Common myeloid progenitor, CD34-positive (primary cell): ENCODE measurements at regions not wholly inside any gene's neighbourhood (a gene's known extent, or its start where the extent isn't known, plus 50 kb on each side); places are given as distances from the start of the nearest gene placed in this dataset.
"Not testable (repeated sequence)": the region's sequence is repeated elsewhere in the genome, so short reads cannot be mapped to it uniquely, and the experiment has no call there.

ENCODE experiments used
- CTCF ChIA-PET: fragments of 350-600 bp; sonication (Branson Sonifier 250); formaldehyde crosslinking; loops from one replicate; lab custom pipeline; 2021; ENCODE audit warnings: antibody characterized with exemption; lab: Charles Lee
- POLR2A ChIA-PET: fragments of 350-600 bp; sonication (Branson Sonifier 250); formaldehyde crosslinking; loops from one replicate; lab custom pipeline; 2021; ENCODE audit warnings: antibody characterized with exemption; lab: Charles Lee
- DNase-seq, 3 donors: peaks; one replicate each; pipeline versions ENCODE4 v3.0.0 to v3.0.0-alpha.2; 2013
- H3K27ac ChIP-seq, 2 experiments: 1 replicate in 1 of 2; 2 replicates in 1 of 2; pipeline ENCODE4 v1.7.0; 2013; ENCODE audit warnings: inconsistent platforms in 2 of 2, low read length in 2 of 2, mild to moderate bottlenecking in 2 of 2, low read depth in 1 of 2, moderate library complexity in 1 of 2; ENCODE audit not compliant: severe bottlenecking in 2 of 2, insufficient read depth in 1 of 2, poor library complexity in 1 of 2
- H3K27me3 ChIP-seq, 5 experiments: replicated peaks in 2 of 5; 1 replicate in 3 of 5; 2 replicates in 2 of 5; pipeline versions ENCODE4 v1.6.1 to v1.7.0; 2013; ENCODE audit warnings: low read length in 4 of 5, mild to moderate bottlenecking in 2 of 5, moderate library complexity in 2 of 5, inconsistent platforms in 1 of 5; ENCODE audit not compliant: insufficient read depth in 5 of 5, control insufficient read depth in 4 of 5
- H3K36me3 ChIP-seq, 4 experiments: 1 replicate in 2 of 4; 2 replicates in 2 of 4; pipeline versions ENCODE4 v1.6.1 to v1.7.0; 2013; ENCODE audit warnings: low read length in 3 of 4, control low read depth in 1 of 4, mild to moderate bottlenecking in 1 of 4; ENCODE audit not compliant: control insufficient read depth in 4 of 4, insufficient read depth in 4 of 4
- H3K4me1 ChIP-seq, 4 experiments: 1 replicate in 3 of 4; 2 replicates in 1 of 4; pipeline versions ENCODE4 v1.6.1 to v1.7.1; 2013; ENCODE audit warnings: low read length in 3 of 4, mild to moderate bottlenecking in 3 of 4, control low read depth in 1 of 4, inconsistent platforms in 1 of 4, moderate library complexity in 1 of 4; ENCODE audit not compliant: control insufficient read depth in 4 of 4, insufficient read depth in 4 of 4; ENCODE audit errors: control extremely low read depth in 1 of 4
- H3K4me3 ChIP-seq, 7 experiments: 1 replicate in 4 of 7; 2 replicates in 3 of 7; pipeline versions ENCODE4 v1.5.1 to v1.7.0; 2013; ENCODE audit warnings: mild to moderate bottlenecking in 7 of 7, low read length in 6 of 7, moderate library complexity in 6 of 7, inconsistent platforms in 2 of 7, low read depth in 2 of 7, control low read depth in 1 of 7; ENCODE audit not compliant: insufficient read depth in 4 of 7, control insufficient read depth in 1 of 7; ENCODE audit errors: extremely low read depth in 1 of 7
- H3K9me3 ChIP-seq, 5 experiments: 1 replicate in 4 of 5; 2 replicates in 1 of 5; pipeline versions ENCODE4 v1.6.1 to v1.7.1; 2013; ENCODE audit warnings: low read length in 4 of 5, mild to moderate bottlenecking in 2 of 5, inconsistent platforms in 1 of 5, low read depth in 1 of 5, moderate library complexity in 1 of 5; ENCODE audit not compliant: control insufficient read depth in 4 of 5, insufficient read depth in 2 of 5; ENCODE audit errors: control extremely low read depth in 1 of 5
- WGBS: methylation state at CpG from one replicate; pipeline ENCODE4 v1.1.5; 2013; ENCODE audit not compliant: insufficient coverage; 5-methylcytosine and 5-hydroxymethylcytosine counted together

- CTCF ChIA-PET, POLR2A ChIA-PET, H3K27ac ChIP-seq, H3K4me3 ChIP-seq, H3K36me3 ChIP-seq, H3K9me3 ChIP-seq, H3K27me3 ChIP-seq, DNase-seq, H3K4me1 ChIP-seq: not testable (repeated sequence)
- no CpG with 5 or more reads among the region's 6 CpGs for WGBS
Measured at GRCh38 chr4:189727982-189728638, 212.6 kb upstream of the FRG1 start.

- WGBS, result 96% methylated on average over 8 of the region's 10 CpGs
- DNase-seq, POLR2A ChIA-PET, H3K4me1 ChIP-seq, H3K27me3 ChIP-seq, CTCF ChIA-PET, H3K4me3 ChIP-seq, H3K36me3 ChIP-seq, H3K27ac ChIP-seq, H3K9me3 ChIP-seq: not testable (repeated sequence)
Measured at GRCh38 chr4:189731989-189732388, 208.7 kb upstream of the FRG1 start.

GRCh38 chr4:189733507-189733906, 207.2 kb upstream of the FRG1 start:
- POLR2A ChIA-PET, H3K9me3 ChIP-seq, CTCF ChIA-PET, H3K36me3 ChIP-seq, H3K27me3 ChIP-seq, DNase-seq, H3K27ac ChIP-seq, H3K4me1 ChIP-seq, H3K4me3 ChIP-seq: not testable (repeated sequence)
- 93% methylated on average over 5 of the region's 5 CpGs for WGBS

GRCh38 chr4:189734648-189735267, 205.9 kb upstream of the FRG1 start:
- H3K4me1 ChIP-seq, POLR2A ChIA-PET, H3K4me3 ChIP-seq, H3K27ac ChIP-seq, CTCF ChIA-PET, H3K27me3 ChIP-seq, H3K9me3 ChIP-seq, H3K36me3 ChIP-seq, DNase-seq: not testable (repeated sequence)
- 100% methylated on average over 2 of the region's 2 CpGs for WGBS

GRCh38 chr4:189736656-189737055, 204.0 kb upstream of the FRG1 start:
- H3K4me3 ChIP-seq, CTCF ChIA-PET, DNase-seq, H3K4me1 ChIP-seq, H3K36me3 ChIP-seq, H3K27me3 ChIP-seq, POLR2A ChIA-PET, H3K27ac ChIP-seq, H3K9me3 ChIP-seq: not testable (repeated sequence)
- 100% methylated on average over 1 of the region's 4 CpGs for WGBS

GRCh38 chr4:189740118-189740517, 200.6 kb upstream of the FRG1 start:
- WGBS, result 92% methylated on average over 2 of the region's 7 CpGs
- POLR2A ChIA-PET, DNase-seq, H3K27ac ChIP-seq, H3K4me3 ChIP-seq, H3K9me3 ChIP-seq, CTCF ChIA-PET, H3K27me3 ChIP-seq, H3K36me3 ChIP-seq, H3K4me1 ChIP-seq: not testable (repeated sequence)

GRCh38 chr4:189740873-189741272, 199.8 kb upstream of the FRG1 start:
- Histone ChIP-seq H3K27ac (no peak overlapping the region), H3K9me3 (peaks cover 0 to 7% (median 0%) of the 10 kb centered on the region in 5 experiments), H3K4me3 (no peak overlapping the region), H3K36me3 (no peaks in the 10 kb centered on the region), H3K4me1 (no peaks in the 10 kb centered on the region), H3K27me3 (no peaks in the 10 kb centered on the region)
- ChIA-PET CTCF (no interaction called here), POLR2A (no interaction called here)
- 86% methylated on average over 11 of the region's 16 CpGs for WGBS
- DNase-seq, result no peak
